Tibial nerve (tissue), 4 donors: ENCODE measurements at regions not wholly inside any gene's neighbourhood (a gene's known extent, or its start where the extent isn't known, plus 50 kb on each side); places are given as distances from the start of the nearest gene placed in this dataset.

Experiments used
- DNase-seq, 2 donors: peaks; one replicate each; pipeline ENCODE4 v3.0.0-alpha.2; 2019; ENCODE audit warnings: low spot score in 2 of 2
- H3K27ac ChIP-seq, 4 donors: fragments of 200-600 bp; sonication (generic) in 3 of 4; one replicate each; pipeline ENCODE4 v1.5.1; 2017 to 2019; ENCODE audit warnings: mild to moderate bottlenecking in 1 of 4
- H3K27me3 ChIP-seq, 2 donors: fragments of 200-600 bp; sonication (generic) in 1 of 2; one replicate each; pipeline versions ENCODE4 v1.5.1 to v1.6.0; 2017 to 2019
- H3K36me3 ChIP-seq, 3 donors: fragments of 200-600 bp; sonication (generic); one replicate each; pipeline ENCODE4 v1.5.1; 2018 to 2019
- H3K4me1 ChIP-seq, 4 donors: fragments of 200-600 bp; sonication (generic) in 3 of 4; one replicate each; pipeline ENCODE4 v1.5.1; 2017 to 2019
- H3K4me3 ChIP-seq, 4 donors: fragments of 200-600 bp; sonication (generic) in 3 of 4; one replicate each; pipeline ENCODE4 v1.5.1; 2017 to 2019; ENCODE audit warnings: mild to moderate bottlenecking in 1 of 4, moderate library complexity in 1 of 4
- H3K9me3 ChIP-seq, 4 donors: fragments of 200-600 bp; sonication (generic) in 3 of 4; one replicate each; pipeline ENCODE4 v1.5.1; 2017 to 2019
- EP300 ChIP-seq, 2 donors: sonication (generic); formaldehyde crosslinking; IDR thresholded peaks; one replicate each; pipeline ENCODE4 v1.6.1; 2017; ENCODE audit warnings: antibody characterized with exemption in 2 of 2, mild to moderate bottlenecking in 1 of 2
- POLR2A ChIP-seq, 2 donors: fragments of 450-650 bp; IDR thresholded peaks; one replicate each; pipeline ENCODE4 v1.6.1; 2017; ENCODE audit warnings: antibody characterized with exemption in 2 of 2, mild to moderate bottlenecking in 2 of 2, moderate library complexity in 2 of 2
- WGBS, 2 donors: methylation state at CpG; one replicate each; pipeline ENCODE4 v1.1.5; 2018; 5-methylcytosine and 5-hydroxymethylcytosine counted together
- TF ChIP-seq, protein P1 (sequence below), 5 experiments: fragments of 200-600 bp in 3 of 5; fragments of 450-650 bp in 2 of 5; sonication (generic) in 3 of 5; IDR thresholded peaks; one replicate each; pipeline ENCODE4 v1.5.1; 2016 to 2019; ENCODE audit warnings: antibody characterized with exemption in 5 of 5, mild to moderate bottlenecking in 3 of 5, moderate library complexity in 2 of 5

DNA sequence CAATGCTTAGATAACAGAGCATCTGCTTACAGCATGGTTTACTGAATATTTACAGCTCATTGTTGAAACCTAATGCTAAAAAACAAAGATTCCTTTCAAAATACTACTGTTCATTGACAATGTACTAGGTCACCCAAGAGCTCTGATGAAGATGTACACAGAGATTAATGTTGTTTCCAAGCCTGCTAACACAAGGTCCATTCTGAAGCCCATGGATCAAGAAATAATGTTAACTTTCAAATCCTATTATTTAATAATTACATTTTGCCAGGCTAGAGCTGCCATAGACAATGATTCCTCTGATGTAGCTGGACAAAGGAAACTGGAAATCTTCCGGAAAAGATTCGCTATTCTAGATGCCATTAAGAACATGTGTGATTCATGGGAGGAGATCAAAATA lies 355.6 kb downstream of the TENT5A start:
- 61 to 64% methylated on average over 2 of the region's 2 CpGs for WGBS, 2 donors
- TF ChIP-seq, protein P1, sequence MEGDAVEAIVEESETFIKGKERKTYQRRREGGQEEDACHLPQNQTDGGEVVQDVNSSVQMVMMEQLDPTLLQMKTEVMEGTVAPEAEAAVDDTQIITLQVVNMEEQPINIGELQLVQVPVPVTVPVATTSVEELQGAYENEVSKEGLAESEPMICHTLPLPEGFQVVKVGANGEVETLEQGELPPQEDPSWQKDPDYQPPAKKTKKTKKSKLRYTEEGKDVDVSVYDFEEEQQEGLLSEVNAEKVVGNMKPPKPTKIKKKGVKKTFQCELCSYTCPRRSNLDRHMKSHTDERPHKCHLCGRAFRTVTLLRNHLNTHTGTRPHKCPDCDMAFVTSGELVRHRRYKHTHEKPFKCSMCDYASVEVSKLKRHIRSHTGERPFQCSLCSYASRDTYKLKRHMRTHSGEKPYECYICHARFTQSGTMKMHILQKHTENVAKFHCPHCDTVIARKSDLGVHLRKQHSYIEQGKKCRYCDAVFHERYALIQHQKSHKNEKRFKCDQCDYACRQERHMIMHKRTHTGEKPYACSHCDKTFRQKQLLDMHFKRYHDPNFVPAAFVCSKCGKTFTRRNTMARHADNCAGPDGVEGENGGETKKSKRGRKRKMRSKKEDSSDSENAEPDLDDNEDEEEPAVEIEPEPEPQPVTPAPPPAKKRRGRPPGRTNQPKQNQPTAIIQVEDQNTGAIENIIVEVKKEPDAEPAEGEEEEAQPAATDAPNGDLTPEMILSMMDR (IDR thresholded peaks at IDR 0.05), result no peak
- TF ChIP-seq POLR2A (IDR thresholded peaks at IDR 0.05), result no peak
- no peak for TF ChIP-seq EP300 (IDR thresholded peaks at IDR 0.05)
- no peak for DNase-seq
- peaks cover 0 to 21% (median 2%) of the 10 kb centered on the region in 4 donors for H3K9me3 ChIP-seq
- no peaks in the 10 kb centered on the region for H3K27me3 ChIP-seq
- no peaks in the 10 kb centered on the region for H3K36me3 ChIP-seq
- H3K27ac ChIP-seq, result no peak overlapping the region
- peaks cover 0 to 4% (median 0%) of the 10 kb centered on the region in 4 donors for H3K4me1 ChIP-seq
- H3K4me3 ChIP-seq, result no peak overlapping the region

DNA sequence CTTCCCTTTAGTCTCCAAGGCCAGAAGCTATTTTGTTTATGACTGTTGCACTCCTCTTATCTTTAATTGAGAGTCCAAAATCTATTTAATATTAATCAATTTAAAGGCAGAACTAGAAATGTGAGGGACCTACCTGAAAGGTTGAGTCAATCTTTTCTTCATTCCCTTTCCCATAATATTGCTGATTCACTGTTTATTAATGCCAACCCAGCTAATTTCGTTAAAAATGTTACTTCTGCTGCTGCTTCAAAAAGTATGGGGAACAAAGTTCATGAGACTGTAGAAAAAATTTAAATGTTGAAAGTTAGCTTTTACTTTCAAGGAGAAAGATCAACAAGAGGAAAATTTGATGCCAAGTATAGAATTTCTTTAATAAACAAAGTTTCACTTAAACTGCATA lies 365.3 kb downstream of the TENT5A start:
- TF ChIP-seq, protein P1 (IDR thresholded peaks at IDR 0.05), result no peak
- 68 to 69% methylated on average over 1 of the region's 1 CpG for WGBS, 2 donors
- no peaks in the 10 kb centered on the region for H3K27me3 ChIP-seq
- H3K4me1 ChIP-seq, result no peaks in the 10 kb centered on the region
- H3K4me3 ChIP-seq, result no peak overlapping the region
- no peak for DNase-seq
- no peaks in the 10 kb centered on the region for H3K36me3 ChIP-seq
- H3K27ac ChIP-seq, result no peak overlapping the region
- peaks cover 0 to 11% (median 0%) of the 10 kb centered on the region in 4 donors for H3K9me3 ChIP-seq

DNA sequence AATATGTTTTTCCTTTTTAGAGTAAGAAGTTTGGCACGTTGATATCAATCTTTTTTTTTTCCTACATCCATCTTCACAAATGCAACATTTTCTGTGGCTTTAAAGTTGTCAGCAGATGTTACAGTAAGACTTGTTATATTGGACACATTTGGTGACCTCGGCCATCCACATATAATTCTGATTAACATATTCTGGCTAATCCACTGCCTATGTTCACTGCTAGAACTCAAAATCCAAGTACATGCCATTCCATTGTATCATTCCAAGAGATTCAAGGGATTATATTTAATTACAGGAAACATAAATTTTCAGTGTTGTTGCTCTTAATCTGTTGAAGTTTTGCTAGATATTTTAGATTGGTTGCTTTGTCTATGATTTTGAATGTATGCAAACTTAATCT lies 367.6 kb downstream of the TENT5A start:
- H3K27ac ChIP-seq, result no peak overlapping the region
- DNase-seq, result no peak
- no peak overlapping the region for H3K4me3 ChIP-seq
- peaks cover 0 to 4% (median 0%) of the 10 kb centered on the region in 4 donors for H3K9me3 ChIP-seq
- H3K4me1 ChIP-seq, result no peaks in the 10 kb centered on the region
- TF ChIP-seq, protein P1 (IDR thresholded peaks at IDR 0.05), result no peak
- TF ChIP-seq EP300 (IDR thresholded peaks at IDR 0.05) (no peak), POLR2A (IDR thresholded peaks at IDR 0.05) (no peak)
- H3K27me3 ChIP-seq, result no peaks in the 10 kb centered on the region
- H3K36me3 ChIP-seq, result no peaks in the 10 kb centered on the region
- 80 to 85% methylated on average over 2 of the region's 2 CpGs for WGBS, 2 donors

DNA sequence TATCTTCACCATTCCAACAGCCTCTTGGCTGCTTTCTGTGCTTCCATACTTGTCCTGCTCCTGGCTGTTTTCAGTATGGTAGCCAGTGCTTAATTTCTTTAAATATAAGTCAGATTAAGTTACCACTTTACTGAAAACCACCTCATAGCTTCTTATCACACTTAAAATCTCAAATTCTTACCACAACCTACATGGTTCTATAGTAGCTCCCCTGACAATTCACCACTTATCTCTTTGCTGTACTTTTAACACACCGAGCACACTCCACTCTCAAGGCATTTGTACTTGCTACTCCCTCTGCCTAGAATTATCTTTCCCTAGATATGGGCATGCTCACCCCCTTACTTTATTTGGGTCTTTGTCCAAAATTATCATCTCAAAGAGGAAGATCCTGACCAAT lies 369.0 kb downstream of the TENT5A start:
- TF ChIP-seq, protein P1 (IDR thresholded peaks at IDR 0.05), result no peak
- no peak for TF ChIP-seq POLR2A (IDR thresholded peaks at IDR 0.05)
- TF ChIP-seq EP300 (IDR thresholded peaks at IDR 0.05), result no peak

DNA sequence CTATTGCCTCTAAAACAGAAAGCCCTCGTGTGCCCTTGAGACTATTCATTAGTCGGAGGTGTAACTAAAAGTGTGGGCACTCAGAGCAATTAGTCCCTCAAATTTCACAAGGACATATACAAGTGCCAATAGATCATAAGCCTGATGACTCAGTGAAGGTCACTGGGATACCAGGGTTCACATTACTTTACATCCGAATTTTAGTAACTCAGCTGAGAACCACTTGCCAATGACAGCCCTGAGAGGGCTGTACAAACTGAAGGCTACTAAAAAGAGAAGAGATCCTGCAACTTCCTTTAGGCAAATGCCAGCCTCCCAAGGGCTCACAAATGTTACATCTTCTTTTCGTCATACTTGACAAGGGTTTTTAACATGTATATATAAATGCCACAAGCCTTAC lies 369.6 kb downstream of the TENT5A start:
- TF ChIP-seq EP300 (IDR thresholded peaks at IDR 0.05) (no peak), POLR2A (IDR thresholded peaks at IDR 0.05) (no peak)
- TF ChIP-seq, protein P1 (IDR thresholded peaks at IDR 0.05), result no peak
- no peak overlapping the region for H3K4me3 ChIP-seq
- no peaks in the 10 kb centered on the region for H3K4me1 ChIP-seq
- no peak overlapping the region for H3K27ac ChIP-seq
- H3K36me3 ChIP-seq, result no peaks in the 10 kb centered on the region
- WGBS, 2 donors, result 69 to 73% methylated on average over 4 of the region's 4 CpGs
- peaks cover 0 to 4% (median 0%) of the 10 kb centered on the region in 4 donors for H3K9me3 ChIP-seq
- no peak for DNase-seq
- no peaks in the 10 kb centered on the region for H3K27me3 ChIP-seq

More for the DNA sequence above, 369.0 kb downstream of the TENT5A start:
- no peaks in the 10 kb centered on the region for H3K36me3 ChIP-seq
- H3K4me1 ChIP-seq, result no peaks in the 10 kb centered on the region
- no peaks in the 10 kb centered on the region for H3K27me3 ChIP-seq
- H3K9me3 ChIP-seq, result peaks cover 0 to 4% (median 0%) of the 10 kb centered on the region in 4 donors
- no peak for DNase-seq
- H3K27ac ChIP-seq, result no peak overlapping the region
- H3K4me3 ChIP-seq, result no peak overlapping the region
- WGBS, 2 donors, result 90 to 95% methylated on average over 1 of the region's 1 CpG
